ENCODE measurements at regions not wholly inside any gene's neighbourhood (a gene's known extent, or its start where the extent isn't known, plus 50 kb on each side); places are given as distances from the start of the nearest gene placed in this dataset.

- Histone ChIP-seq H3K4me3 (replicated peaks in 1 of 3; ENCODE audit: low read depth in 2 of 3, low read length in 3 of 3) (no peak overlapping the region), H3K36me3 (replicated peaks in 1 of 2; ENCODE audit: control insufficient read depth in 1 of 2, insufficient read depth in 2 of 2, low read length in 2 of 2) (no peaks in the 10 kb centered on the region), H3K27ac (ENCODE audit: low read depth in 1 of 2, low read length in 2 of 2) (no peak overlapping the region), H3K4me2 (replicated peaks; ENCODE audit: extremely low read depth, low read length, poor library complexity, severe bottlenecking) (no peak overlapping the region), H2AFZ (ENCODE audit: insufficient read depth, low read depth, low read length, poor library complexity, severe bottlenecking) (no peak overlapping the region), H3K27me3 (ENCODE audit: control insufficient read depth in 2 of 2, insufficient read depth in 2 of 2, low read length in 2 of 2) (no peaks in the 10 kb centered on the region), H3K9me3 (replicated peaks in 1 of 2; ENCODE audit: control insufficient read depth in 1 of 2, insufficient read depth in 1 of 2, low read length in 2 of 2) (peaks cover 3 to 16% of the 10 kb centered on the region in 2 donors), H3K4me1 (ENCODE audit: control insufficient read depth in 1 of 2, insufficient read depth in 2 of 2, low read length in 2 of 2) (no peaks in the 10 kb centered on the region), H3K9ac (ENCODE audit: insufficient read depth, low read length, poor library complexity, severe bottlenecking) (no peak overlapping the region), H4K20me1 (ENCODE audit: insufficient read depth, low read length) (no peaks in the 10 kb centered on the region), H3K79me2 (ENCODE audit: insufficient read depth, low read length) (no peaks in the 10 kb centered on the region)
- WGBS (ENCODE audit: insufficient coverage), result 87% methylated on average over 4 of the region's 5 CpGs
- Mint-ChIP-seq H3K4me1 (no peaks in the 10 kb centered on the region), H3K27ac (no peak overlapping the region), H3K36me3 (no peaks in the 10 kb centered on the region), H3K4me3 (no peak overlapping the region), H3K27me3 (ENCODE audit: low read depth in 3 of 3) (no peaks in the 10 kb centered on the region), H3K9me3 (peaks cover 4 to 13% (median 4%) of the 10 kb centered on the region in 7 donors)
- no peak for DNase-seq
- intact Hi-C loops (cut with micrococcal nuclease), result no loop called here
- TF ChIP-seq CTCF (IDR thresholded peaks at IDR 0.05), result no peak
Measured at GRCh38 chr4:187436251-187436650, 559.3 kb upstream of the ZFP42 start.

GRCh38 chr4:187444061-187444460 lies 551.5 kb upstream of the ZFP42 start:
- no peak for TF ChIP-seq CTCF (IDR thresholded peaks at IDR 0.05)
- Mint-ChIP-seq H3K9me3 (peaks cover 0 to 11% (median 9%) of the 10 kb centered on the region in 7 donors), H3K36me3 (no peaks in the 10 kb centered on the region), H3K4me3 (no peak overlapping the region), H3K4me1 (no peaks in the 10 kb centered on the region), H3K27ac (no peak overlapping the region), H3K27me3 (ENCODE audit: low read depth in 3 of 3) (peaks cover 0 to 2% (median 0%) of the 10 kb centered on the region in 3 donors)
- peaks cover 19 to 20% of the 10 kb centered on the region in 2 donors for H3K9me3 ChIP-seq (replicated peaks in 1 of 2; ENCODE audit: control insufficient read depth in 1 of 2, insufficient read depth in 1 of 2, low read length in 2 of 2)
- no peak overlapping the region for H3K4me2 ChIP-seq (replicated peaks; ENCODE audit: extremely low read depth, low read length, poor library complexity, severe bottlenecking)
- WGBS (ENCODE audit: insufficient coverage), result no CpG with 5 or more reads among the region's 3 CpGs
- H4K20me1 ChIP-seq (ENCODE audit: insufficient read depth, low read length), result no peaks in the 10 kb centered on the region
- H3K79me2 ChIP-seq (ENCODE audit: insufficient read depth, low read length), result no peaks in the 10 kb centered on the region
- no peak overlapping the region for H3K27ac ChIP-seq (ENCODE audit: low read depth in 1 of 2, low read length in 2 of 2)
- no peak for DNase-seq
- H2AFZ ChIP-seq (ENCODE audit: insufficient read depth, low read depth, low read length, poor library complexity, severe bottlenecking), result no peak overlapping the region
- H3K9ac ChIP-seq (ENCODE audit: insufficient read depth, low read length, poor library complexity, severe bottlenecking), result no peak overlapping the region
- H3K4me3 ChIP-seq (replicated peaks in 1 of 3; ENCODE audit: low read depth in 2 of 3, low read length in 3 of 3), result no peak overlapping the region
- no peaks in the 10 kb centered on the region for H3K27me3 ChIP-seq (ENCODE audit: control insufficient read depth in 2 of 2, insufficient read depth in 2 of 2, low read length in 2 of 2)
- intact Hi-C loops (cut with micrococcal nuclease), result no loop called here
- no peaks in the 10 kb centered on the region for H3K4me1 ChIP-seq (ENCODE audit: control insufficient read depth in 1 of 2, insufficient read depth in 2 of 2, low read length in 2 of 2)
- no peaks in the 10 kb centered on the region for H3K36me3 ChIP-seq (replicated peaks in 1 of 2; ENCODE audit: control insufficient read depth in 1 of 2, insufficient read depth in 2 of 2, low read length in 2 of 2)
